GM12892 (cell line): ENCODE measurements at regions not wholly inside any gene's neighbourhood (a gene's known extent, or its start where the extent isn't known, plus 50 kb on each side); places are given as distances from the start of the nearest gene placed in this dataset.

Experiments used
- DNase-seq: peaks from one replicate; pipeline ENCODE4 v3.0.0; 2011; ENCODE audit not compliant: insufficient read length
- FAIRE-seq: peaks from 2 replicates; lab custom pipeline; 2011; peaks lifted over from hg19 to GRCh38; lab: Jason Lieb, UNC
- POLR2A ChIP-seq: IDR thresholded peaks from 2 replicates; pipeline ENCODE4 v1.6.1; 2011; ENCODE audit warnings: low read depth, low read length, control low read depth
- POLR2AphosphoS5 ChIP-seq: IDR thresholded peaks from 2 replicates; pipeline ENCODE4 v1.6.1; 2011; ENCODE audit warnings: low read depth, low read length, control low read depth
- TAF1 ChIP-seq: IDR thresholded peaks from 2 replicates; pipeline ENCODE4 v1.6.1; 2011; ENCODE audit warnings: low read depth, mild to moderate bottlenecking, control low read depth, low read length, borderline replicate concordance

DNA sequence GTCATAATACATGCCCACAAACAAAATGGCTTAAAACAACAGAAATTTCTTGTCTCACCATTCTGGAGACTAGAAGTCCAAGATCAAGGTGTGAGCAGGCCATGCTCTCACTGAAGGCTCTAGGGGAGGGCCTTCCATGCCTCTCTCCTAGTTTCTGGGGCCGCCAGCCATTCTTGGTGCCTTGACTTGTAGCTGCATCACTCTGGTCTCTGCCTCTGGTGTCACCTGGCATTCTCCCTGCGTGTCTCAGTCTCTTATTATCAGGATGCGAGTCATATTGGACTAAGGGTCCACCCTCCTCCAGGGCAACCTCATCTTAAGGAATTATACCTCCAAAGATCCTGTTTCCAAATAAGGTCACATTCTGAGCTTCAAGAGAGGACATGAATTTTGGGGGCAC is 76.1 kb downstream of the KCNF1 start:
- DNase-seq (no peak), FAIRE-seq (no peak)
- no peak for TF ChIP-seq POLR2AphosphoS5
- no peak for TF ChIP-seq TAF1
- no peak for TF ChIP-seq POLR2A

GRCh38 chr2:10989151-10989550 is 77.4 kb downstream of the KCNF1 start:
- TF ChIP-seq POLR2AphosphoS5: no peak
- TF ChIP-seq TAF1: no peak
- no peak for TF ChIP-seq POLR2A
- DNase-seq (no peak), FAIRE-seq (no peak)

DNA sequence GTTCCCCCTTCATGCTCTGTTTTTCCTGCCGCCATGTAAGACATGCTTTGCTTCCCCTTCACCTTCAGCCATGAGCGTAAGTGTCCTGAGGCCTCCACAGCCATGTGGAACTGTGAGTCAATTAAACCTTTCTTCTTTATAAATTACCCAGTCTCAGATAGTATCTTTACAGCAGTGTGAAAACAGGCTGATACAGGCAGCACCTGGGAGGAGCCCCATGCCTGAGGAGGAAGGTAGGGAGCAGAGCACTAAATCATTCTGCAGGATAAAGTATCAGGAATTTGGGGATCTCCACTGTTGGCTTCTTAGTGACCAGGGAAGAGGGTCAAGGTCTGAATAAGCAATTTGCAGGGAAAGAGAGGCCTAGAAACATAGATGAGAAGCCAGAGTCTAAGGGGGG is 78.0 kb downstream of the KCNF1 start:
- DNase-seq (no peak), FAIRE-seq (no peak)
- TF ChIP-seq POLR2A (no peak), POLR2AphosphoS5 (no peak)

DNA sequence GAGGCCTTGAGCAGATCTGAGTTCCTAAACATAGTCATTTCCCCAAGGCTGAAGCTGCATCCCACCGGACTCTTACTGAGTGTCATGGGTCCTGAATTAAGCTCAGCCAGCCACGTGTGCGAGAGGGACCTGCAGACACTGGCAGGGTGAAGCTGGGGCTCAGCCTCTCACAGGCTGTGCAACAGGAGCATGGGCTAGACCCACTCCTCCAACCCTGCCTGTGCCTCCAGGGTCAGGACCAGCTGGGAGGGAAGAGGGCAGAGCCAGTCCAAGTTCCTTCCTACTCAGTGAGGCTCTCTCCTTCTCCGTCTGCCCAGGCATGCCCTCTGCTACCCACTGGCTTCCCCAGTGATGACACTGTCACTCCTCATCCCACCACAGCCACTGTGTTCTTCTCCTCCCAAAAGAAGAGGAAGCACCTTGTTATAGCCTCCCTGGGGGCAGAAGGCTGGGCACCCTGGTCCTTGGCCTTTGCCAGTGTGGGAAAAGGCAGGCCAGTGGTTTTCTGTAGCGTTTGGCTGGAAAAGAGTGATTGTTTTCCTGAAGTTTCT is 78.9 kb downstream of the KCNF1 start:
- TF ChIP-seq POLR2AphosphoS5: no peak
- TF ChIP-seq POLR2A: no peak
- TF ChIP-seq TAF1: no peak
- DNase-seq: no peak
- FAIRE-seq: no peak

GRCh38 chr2:10992023-10992791 is 80.5 kb downstream of the KCNF1 start:
- DNase-seq (no peak), FAIRE-seq (no peak)
- no peak for TF ChIP-seq POLR2A

DNA sequence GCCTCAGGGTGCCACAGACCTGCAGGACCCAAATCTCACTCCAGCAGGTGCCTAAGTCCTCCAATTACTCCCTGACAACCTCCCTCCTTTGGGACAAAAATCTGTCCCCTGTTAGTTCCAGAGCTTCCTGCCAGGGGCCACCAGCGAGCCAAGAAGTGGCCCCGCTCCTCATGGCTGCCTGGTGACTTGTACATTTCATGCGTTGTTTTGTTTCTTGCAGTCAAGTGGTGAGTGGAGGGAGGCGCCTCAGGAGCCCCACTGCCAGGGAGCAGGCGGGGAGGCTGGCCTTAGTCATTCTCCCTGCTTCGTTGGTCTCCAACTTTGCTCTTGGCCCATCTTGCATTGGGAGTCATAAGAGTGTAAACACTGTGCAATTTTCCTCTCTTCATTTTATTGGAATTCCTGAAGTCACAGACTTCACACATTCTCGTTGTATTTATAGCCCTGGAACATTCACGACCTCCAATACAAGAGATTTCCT is 81.3 kb downstream of the KCNF1 start:
- FAIRE-seq (no peak), DNase-seq (no peak)
- TF ChIP-seq POLR2A (no peak), TAF1 (no peak), POLR2AphosphoS5 (no peak)

- DNase-seq (no peak), FAIRE-seq (no peak)
- TF ChIP-seq POLR2AphosphoS5 (no peak), TAF1 (no peak), POLR2A (no peak)
Observed at GRCh38 chr2:10995366-10995970, 83.7 kb downstream of the KCNF1 start.

DNA sequence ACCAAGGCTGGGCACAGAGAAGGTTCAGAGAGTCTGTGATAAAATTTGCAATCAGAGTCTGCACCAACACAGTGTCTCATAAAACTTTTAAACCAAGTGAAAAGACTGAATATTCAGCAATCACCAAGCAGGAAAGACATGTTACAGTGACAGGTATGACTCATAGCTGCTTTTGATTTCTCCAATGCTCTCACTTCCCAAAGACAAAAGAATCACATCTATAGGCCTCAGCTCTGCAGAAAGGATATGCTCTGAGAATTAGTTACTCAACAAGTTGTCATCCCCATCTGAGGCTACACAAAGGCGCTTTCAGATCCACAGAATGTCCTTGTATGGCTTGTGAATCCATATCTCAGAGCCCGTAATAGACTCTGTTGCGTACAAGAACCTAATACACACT is 92.5 kb downstream of the KCNF1 start:
- no peak for DNase-seq
- no peak for FAIRE-seq
- TF ChIP-seq POLR2AphosphoS5 (no peak), TAF1 (no peak), POLR2A (no peak)

GRCh38 chr2:11005032-11005431 is 93.3 kb downstream of the KCNF1 start:
- TF ChIP-seq TAF1: no peak
- TF ChIP-seq POLR2A: no peak
- TF ChIP-seq POLR2AphosphoS5: no peak
- no peak for FAIRE-seq
- DNase-seq: no peak

GRCh38 chr2:11006191-11006590 is 94.5 kb downstream of the KCNF1 start:
- DNase-seq: no peak
- TF ChIP-seq POLR2A: no peak
- no peak for TF ChIP-seq POLR2AphosphoS5
- TF ChIP-seq TAF1: no peak
- no peak for FAIRE-seq

DNA sequence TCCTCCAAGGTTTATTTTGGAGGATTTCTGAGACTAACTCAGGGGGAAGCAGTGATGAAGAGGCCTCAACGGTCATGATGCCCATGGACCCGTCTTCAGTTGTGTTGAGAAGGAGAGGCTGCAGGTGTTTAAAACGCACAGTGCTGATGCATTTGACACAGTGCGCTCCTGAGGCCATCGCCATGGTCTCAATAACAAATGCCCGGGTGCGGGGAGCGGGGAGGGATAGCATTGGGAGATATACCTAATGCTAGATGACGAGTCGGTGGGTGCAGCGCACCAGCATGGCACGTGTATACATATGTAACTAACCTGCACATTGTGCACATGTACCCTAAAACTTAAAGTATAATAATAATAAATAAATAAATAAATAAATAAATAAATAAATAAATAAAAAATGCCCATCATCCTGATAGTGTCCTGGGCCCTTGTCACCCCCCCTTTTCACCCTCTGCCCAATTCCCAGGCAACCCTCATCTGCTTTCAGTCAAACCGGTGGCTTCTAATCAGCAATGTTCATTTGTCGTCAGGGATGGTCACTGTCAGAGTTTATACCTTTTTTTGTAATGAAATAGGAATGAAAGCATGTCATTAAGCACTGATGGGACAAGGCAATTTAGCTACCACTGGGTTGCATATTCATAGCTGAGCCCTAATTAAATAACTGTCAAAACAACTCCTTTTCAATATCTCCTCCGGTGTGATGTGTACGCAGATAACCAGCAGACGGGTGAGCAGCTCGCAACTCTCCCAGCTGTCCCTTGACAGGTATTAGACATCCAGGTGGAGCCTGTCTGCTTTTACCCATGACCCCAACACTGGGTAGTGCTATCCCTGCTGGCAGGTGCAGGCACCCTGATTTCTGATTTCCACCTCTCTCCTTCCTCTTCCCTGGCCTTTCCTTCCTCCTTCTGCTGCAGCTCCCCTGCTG is 95.9 kb downstream of the KCNF1 start:
- FAIRE-seq (no peak), DNase-seq (no peak)
- TF ChIP-seq POLR2AphosphoS5 (no peak), TAF1 (no peak), POLR2A (no peak)
